Erythroblast (primary cell): ENCODE measurements at regions not wholly inside any gene's neighbourhood (a gene's known extent, or its start where the extent isn't known, plus 50 kb on each side); places are given as distances from the start of the nearest gene placed in this dataset.

ENCODE experiments used
- GATA1 ChIP-seq: IDR thresholded peaks from 2 replicates; pipeline ENCODE4 v1.6.1; 2011; ENCODE audit warnings: low read depth, mild to moderate bottlenecking, control low read depth, low read length, moderate library complexity
- POLR2A ChIP-seq: IDR thresholded peaks from 2 replicates; pipeline ENCODE4 v1.6.1; 2011; ENCODE audit warnings: mild to moderate bottlenecking, low read length

GRCh38 chr5:74042559-74042958, 416.6 kb downstream of the ARHGEF28 start:
- no peak for TF ChIP-seq GATA1
- TF ChIP-seq POLR2A, result no peak
